GM12878 (cell line): ENCODE measurements at regions not wholly inside any gene's neighbourhood (a gene's known extent, or its start where the extent isn't known, plus 50 kb on each side); places are given as distances from the start of the nearest gene placed in this dataset.

Experiments
- ATAC-seq: fragments of 200-7000 bp; cut with Tn5 transposase; 3 replicates; pipeline ENCODE4 v1.9.1; 2020; ENCODE audit warnings: mild to moderate bottlenecking, moderate library complexity
- BruUV-seq: library from RNA; stranded (reverse); fragments of 400-500 nt; replicated peaks from 2 replicates; lab custom pipeline; 2021; lab: Mats Ljungman, UMichigan
- CTCF ChIA-PET: fragments of 300-600 bp; sonication (Branson Sonifier 250); formaldehyde crosslinking; extraction: SDS; loops from one replicate; lab custom pipeline; 2021; ENCODE audit warnings: inconsistent platforms; lab: Yijun Ruan, JAX
- POLR2A ChIA-PET: fragments of 350-600 bp; formaldehyde crosslinking; extraction: SDS; loops from one replicate; lab custom pipeline; 2021; ENCODE audit warnings: inconsistent platforms; lab: Charles Lee
- RAD21 ChIA-PET: fragments of 300-600 bp; sonication (Branson Sonifier 250); formaldehyde crosslinking; loops from one replicate; lab custom pipeline; 2023; ENCODE audit warnings: antibody characterized with exemption; ENCODE audit not compliant: unreplicated experiment; lab: Charles Lee
- SMC1A ChIA-PET: fragments of 300-600 bp; sonication (Branson Sonifier 250); formaldehyde crosslinking; loops from one replicate; lab custom pipeline; 2023; ENCODE audit not compliant: unreplicated experiment, uncharacterized antibody; lab: Charles Lee
- DNase-seq: peaks from one replicate; pipeline ENCODE4 v3.0.0-alpha.2; 2011; ENCODE audit warnings: low read depth, low spot score
- FAIRE-seq: peaks from 3 replicates; lab custom pipeline; 2011; peaks lifted over from hg19 to GRCh38; lab: Jason Lieb, UNC
- H2AFZ ChIP-seq: 2 replicates; pipeline ENCODE4 v1.6.0; 2011; ENCODE audit warnings: low read depth, low read length, control low read depth; ENCODE audit not compliant: control insufficient read depth
- H3K27ac ChIP-seq: 2 replicates; pipeline ENCODE4 v1.5.1; 2011; ENCODE audit warnings: control low read depth; ENCODE audit not compliant: control insufficient read depth, insufficient read depth
- H3K27me3 ChIP-seq, 2 experiments: replicated peaks in 1 of 2; 2 replicates each; pipeline versions ENCODE4 v1.6.0 to v1.6.1; 2011; ENCODE audit warnings: low read length in 1 of 2; ENCODE audit not compliant: control insufficient read depth in 2 of 2, insufficient read depth in 2 of 2
- H3K36me3 ChIP-seq, 2 experiments: 2 replicates each; pipeline ENCODE4 v1.5.1; 2011; ENCODE audit warnings: low read length in 1 of 2; ENCODE audit not compliant: control insufficient read depth in 2 of 2, insufficient read depth in 2 of 2
- H3K4me1 ChIP-seq: 2 replicates; pipeline ENCODE4 v1.6.1; 2011; ENCODE audit warnings: mild to moderate bottlenecking, low read length, moderate library complexity, mixed read lengths; ENCODE audit not compliant: control insufficient read depth, insufficient read depth
- H3K4me2 ChIP-seq: 2 replicates; pipeline ENCODE4 v1.6.0; 2011; ENCODE audit warnings: control low read depth; ENCODE audit not compliant: control insufficient read depth, insufficient read depth
- H3K4me3 ChIP-seq: fragments of 200-600 bp; sonication (generic); 2 replicates; pipeline ENCODE4 v1.5.1; 2016
- H3K79me2 ChIP-seq: 2 replicates; pipeline ENCODE4 v1.6.0; 2011; ENCODE audit warnings: low read length; ENCODE audit not compliant: control insufficient read depth, insufficient read depth
- H3K9ac ChIP-seq: 2 replicates; pipeline ENCODE4 v1.8.0; 2011; ENCODE audit warnings: low read length, control low read depth, mixed read lengths; ENCODE audit not compliant: control insufficient read depth, insufficient read depth
- H3K9me3 ChIP-seq: replicated peaks from 3 replicates; pipeline ENCODE4 v1.5.1; 2011; ENCODE audit warnings: mild to moderate bottlenecking, low read length; ENCODE audit not compliant: control insufficient read depth, insufficient read depth
- H4K20me1 ChIP-seq: 2 replicates; pipeline ENCODE4 v1.6.0; 2011; ENCODE audit not compliant: control insufficient read depth, insufficient read depth
- JUNB ChIP-seq: IDR thresholded peaks from 2 replicates; pipeline ENCODE4 v1.6.1; 2016; ENCODE audit warnings: antibody characterized with exemption, mild to moderate bottlenecking
- NR2F1 ChIP-seq: fragments of 450-650 bp; conservative IDR thresholded peaks from 2 replicates; pipeline ENCODE4 v1.6.1; 2017; ENCODE audit warnings: mild to moderate bottlenecking
- SMAD5 ChIP-seq: IDR thresholded peaks from 2 replicates; pipeline ENCODE4 v1.6.1; 2016; ENCODE audit warnings: antibody characterized with exemption, low read depth
- SUPT20H ChIP-seq: IDR thresholded peaks from 2 replicates; pipeline ENCODE4 v1.6.1; 2011; ENCODE audit warnings: low read depth, mild to moderate bottlenecking, low read length, moderate library complexity, borderline replicate concordance; ENCODE audit not compliant: control insufficient read depth
- TCF7 ChIP-seq: IDR thresholded peaks from 2 replicates; pipeline ENCODE4 v1.6.1; 2014; ENCODE audit warnings: antibody characterized with exemption, borderline replicate concordance
- WGBS: methylation state at CpG from one replicate; pipeline ENCODE4 v1.1.6; 2016; ENCODE audit warnings: low lambda C conversion rate; ENCODE audit not compliant: insufficient replicate concordance, insufficient coverage; ENCODE audit errors: missing lambda C conversion rate; 5-methylcytosine and 5-hydroxymethylcytosine counted together
- in situ Hi-C: fragments of 300-500 bp; cut with MboI; formaldehyde crosslinking; loops from 9 replicates; pipeline ENCODE4 v1.14.3; 2018; ENCODE audit warnings: mixed read lengths
- intact Hi-C: fragments of 100-400 bp; cut with micrococcal nuclease; formaldehyde crosslinking; loops from one replicate; pipeline ENCODE4 v1.14.2; 2022; ENCODE audit not compliant: unreplicated experiment
- TF ChIP-seq, protein P1 (sequence below): IDR thresholded peaks from 2 replicates; pipeline ENCODE4 v1.6.1; 2011; ENCODE audit warnings: borderline replicate concordance, low read depth, mild to moderate bottlenecking, moderate library complexity, low read length; ENCODE audit not compliant: insufficient read depth, poor library complexity, severe bottlenecking
- TF ChIP-seq, protein P2 (sequence below): fragments of 450-650 bp; conservative IDR thresholded peaks from 2 replicates; pipeline ENCODE4 v1.6.1; 2017; ENCODE audit warnings: mild to moderate bottlenecking, moderate library complexity

DNA sequence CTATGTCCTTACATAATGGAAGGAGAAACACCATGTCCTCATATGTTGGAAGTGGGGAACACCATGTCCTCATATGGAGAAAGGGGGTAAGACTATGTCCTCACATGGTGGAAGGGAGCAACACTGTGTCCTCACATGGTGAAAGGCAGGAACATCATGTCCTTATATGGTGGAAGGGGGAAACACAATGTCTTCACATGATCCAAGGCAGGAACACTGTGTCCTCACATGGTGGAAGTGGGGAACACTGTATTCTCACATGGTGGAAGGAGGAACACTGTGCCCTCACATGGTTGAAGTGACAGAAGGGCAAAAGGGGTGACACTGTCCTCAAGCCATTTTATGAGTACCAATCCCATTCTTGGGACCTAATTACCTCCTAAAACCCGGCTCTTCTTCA is 146.3 kb upstream of the ETV3 start (continued):
- TF ChIP-seq, protein P1, sequence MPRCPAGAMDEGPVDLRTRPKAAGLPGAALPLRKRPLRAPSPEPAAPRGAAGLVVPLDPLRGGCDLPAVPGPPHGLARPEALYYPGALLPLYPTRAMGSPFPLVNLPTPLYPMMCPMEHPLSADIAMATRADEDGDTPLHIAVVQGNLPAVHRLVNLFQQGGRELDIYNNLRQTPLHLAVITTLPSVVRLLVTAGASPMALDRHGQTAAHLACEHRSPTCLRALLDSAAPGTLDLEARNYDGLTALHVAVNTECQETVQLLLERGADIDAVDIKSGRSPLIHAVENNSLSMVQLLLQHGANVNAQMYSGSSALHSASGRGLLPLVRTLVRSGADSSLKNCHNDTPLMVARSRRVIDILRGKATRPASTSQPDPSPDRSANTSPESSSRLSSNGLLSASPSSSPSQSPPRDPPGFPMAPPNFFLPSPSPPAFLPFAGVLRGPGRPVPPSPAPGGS: no peak
- TF ChIP-seq NR2F1: no peak
- TF ChIP-seq TCF7: no peak
- TF ChIP-seq, protein P2, sequence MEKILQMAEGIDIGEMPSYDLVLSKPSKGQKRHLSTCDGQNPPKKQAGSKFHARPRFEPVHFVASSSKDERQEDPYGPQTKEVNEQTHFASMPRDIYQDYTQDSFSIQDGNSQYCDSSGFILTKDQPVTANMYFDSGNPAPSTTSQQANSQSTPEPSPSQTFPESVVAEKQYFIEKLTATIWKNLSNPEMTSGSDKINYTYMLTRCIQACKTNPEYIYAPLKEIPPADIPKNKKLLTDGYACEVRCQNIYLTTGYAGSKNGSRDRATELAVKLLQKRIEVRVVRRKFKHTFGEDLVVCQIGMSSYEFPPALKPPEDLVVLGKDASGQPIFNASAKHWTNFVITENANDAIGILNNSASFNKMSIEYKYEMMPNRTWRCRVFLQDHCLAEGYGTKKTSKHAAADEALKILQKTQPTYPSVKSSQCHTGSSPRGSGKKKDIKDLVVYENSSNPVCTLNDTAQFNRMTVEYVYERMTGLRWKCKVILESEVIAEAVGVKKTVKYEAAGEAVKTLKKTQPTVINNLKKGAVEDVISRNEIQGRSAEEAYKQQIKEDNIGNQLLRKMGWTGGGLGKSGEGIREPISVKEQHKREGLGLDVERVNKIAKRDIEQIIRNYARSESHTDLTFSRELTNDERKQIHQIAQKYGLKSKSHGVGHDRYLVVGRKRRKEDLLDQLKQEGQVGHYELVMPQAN: no peak
- TF ChIP-seq JUNB: no peak

DNA sequence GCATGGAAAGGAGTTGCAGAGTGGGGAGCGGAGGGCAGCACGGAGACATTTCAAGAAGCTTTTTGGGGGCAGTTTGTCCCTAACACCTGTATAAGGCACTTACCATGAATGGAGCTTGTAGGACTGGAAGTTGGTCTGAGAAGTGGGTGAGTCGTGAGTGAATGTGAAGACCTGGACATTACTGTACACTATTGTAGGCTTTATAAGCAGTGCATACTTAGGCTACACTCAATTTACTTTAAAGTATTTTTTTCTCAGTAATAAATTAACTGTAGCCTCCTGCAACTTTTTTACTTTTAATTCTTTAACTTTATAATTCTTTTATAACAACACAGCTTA is 141.6 kb upstream of the ETV3 start:
- WGBS: 32% methylated on average over 3 of the region's 3 CpGs
- Histone ChIP-seq H2AFZ (no peak overlapping the region), H4K20me1 (no peaks in the 10 kb centered on the region), H3K79me2 (no peaks in the 10 kb centered on the region), H3K9ac (no peak overlapping the region), H3K27ac (no peak overlapping the region), H3K9me3 (no peaks in the 10 kb centered on the region; the same call in 2 of the 3 replicates), H3K4me1 (no peaks in the 10 kb centered on the region), H3K4me2 (no peak overlapping the region), H3K36me3 (no peaks in the 10 kb centered on the region), H3K4me3 (no peak overlapping the region), H3K27me3 (peaks cover 0 to 4% of the 10 kb centered on the region in 2 experiments; a peak in 1 of 4 replicates)
- ATAC-seq (no peak), DNase-seq (no peak), FAIRE-seq (no peak)
- RAD21 ChIA-PET: no interaction called here
- TF ChIP-seq SUPT20H (no peak), SMAD5 (no peak)
- CTCF ChIA-PET: interaction anchor here (1.0 kb wide), 1 partner anchor 11 kb away, joined by 4 read pairs; no protein-coding TSS in a partner anchor
- SMC1A ChIA-PET: no interaction called here
- intact Hi-C loops (no loop called here), in situ Hi-C loops (no loop called here)
- no TSS peak for BruUV-seq
- POLR2A ChIA-PET: no interaction called here
